Adrenal gland (tissue), 5 donors: ENCODE measurements at regions not wholly inside any gene's neighbourhood (a gene's known extent, or its start where the extent isn't known, plus 50 kb on each side); places are given as distances from the start of the nearest gene placed in this dataset.

Experiments
- POLR2A ChIP-seq, 2 donors: fragments of 450-650 bp; IDR thresholded peaks; one replicate each; pipeline ENCODE4 v1.6.1; 2017; ENCODE audit warnings: antibody characterized with exemption in 2 of 2, mild to moderate bottlenecking in 2 of 2, moderate library complexity in 1 of 2
- TF ChIP-seq, protein P1 (sequence below), 6 experiments: fragments of 450-650 bp in 4 of 6; fragments of 200-600 bp in 2 of 6; sonication (generic) in 1 of 6; IDR thresholded peaks; 1 replicate in 5 of 6; 2 replicates in 1 of 6; pipeline versions ENCODE4 v1.5.1 to v1.8.0; 2016 to 2021; ENCODE audit warnings: antibody characterized with exemption in 6 of 6, mild to moderate bottlenecking in 2 of 6, moderate library complexity in 1 of 6
- donor health status: DM: no; HTN: no; CAD: no.

DNA sequence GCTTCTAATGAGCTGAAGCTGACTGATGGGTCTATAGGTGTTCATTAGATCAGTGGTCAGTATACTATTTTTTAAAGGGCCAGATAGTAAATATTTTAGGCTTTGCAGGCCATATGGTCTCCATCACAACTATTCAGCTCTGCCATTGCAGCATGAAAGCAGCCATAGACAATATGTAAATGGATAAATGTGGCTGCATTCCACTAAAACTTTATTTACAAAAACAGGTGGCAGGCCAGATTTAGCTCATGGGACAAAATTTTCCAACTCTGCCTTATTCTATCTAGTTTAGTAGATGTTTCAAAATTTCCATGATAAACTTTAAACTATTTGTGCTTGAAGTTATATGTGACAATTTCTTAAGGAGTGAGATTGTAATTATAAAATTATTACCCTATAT, 339.3 kb downstream of the ABCC12 start:
- TF ChIP-seq, protein P1, sequence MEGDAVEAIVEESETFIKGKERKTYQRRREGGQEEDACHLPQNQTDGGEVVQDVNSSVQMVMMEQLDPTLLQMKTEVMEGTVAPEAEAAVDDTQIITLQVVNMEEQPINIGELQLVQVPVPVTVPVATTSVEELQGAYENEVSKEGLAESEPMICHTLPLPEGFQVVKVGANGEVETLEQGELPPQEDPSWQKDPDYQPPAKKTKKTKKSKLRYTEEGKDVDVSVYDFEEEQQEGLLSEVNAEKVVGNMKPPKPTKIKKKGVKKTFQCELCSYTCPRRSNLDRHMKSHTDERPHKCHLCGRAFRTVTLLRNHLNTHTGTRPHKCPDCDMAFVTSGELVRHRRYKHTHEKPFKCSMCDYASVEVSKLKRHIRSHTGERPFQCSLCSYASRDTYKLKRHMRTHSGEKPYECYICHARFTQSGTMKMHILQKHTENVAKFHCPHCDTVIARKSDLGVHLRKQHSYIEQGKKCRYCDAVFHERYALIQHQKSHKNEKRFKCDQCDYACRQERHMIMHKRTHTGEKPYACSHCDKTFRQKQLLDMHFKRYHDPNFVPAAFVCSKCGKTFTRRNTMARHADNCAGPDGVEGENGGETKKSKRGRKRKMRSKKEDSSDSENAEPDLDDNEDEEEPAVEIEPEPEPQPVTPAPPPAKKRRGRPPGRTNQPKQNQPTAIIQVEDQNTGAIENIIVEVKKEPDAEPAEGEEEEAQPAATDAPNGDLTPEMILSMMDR (IDR thresholded peaks at IDR 0.05), result no peak
- TF ChIP-seq POLR2A (IDR thresholded peaks at IDR 0.05), result no peak
